HG03060 (cell line): ENCODE measurements at regions not wholly inside any gene's neighbourhood (a gene's known extent, or its start where the extent isn't known, plus 50 kb on each side); places are given as distances from the start of the nearest gene placed in this dataset.

Source experiments
- ATAC-seq: cut with Tn5 transposase; IDR thresholded peaks from one replicate; pipeline ENCODE4 v1.9.1; 2021; ENCODE audit warnings: low read depth, moderate number of reproducible peaks; ENCODE audit not compliant: unreplicated experiment

DNA sequence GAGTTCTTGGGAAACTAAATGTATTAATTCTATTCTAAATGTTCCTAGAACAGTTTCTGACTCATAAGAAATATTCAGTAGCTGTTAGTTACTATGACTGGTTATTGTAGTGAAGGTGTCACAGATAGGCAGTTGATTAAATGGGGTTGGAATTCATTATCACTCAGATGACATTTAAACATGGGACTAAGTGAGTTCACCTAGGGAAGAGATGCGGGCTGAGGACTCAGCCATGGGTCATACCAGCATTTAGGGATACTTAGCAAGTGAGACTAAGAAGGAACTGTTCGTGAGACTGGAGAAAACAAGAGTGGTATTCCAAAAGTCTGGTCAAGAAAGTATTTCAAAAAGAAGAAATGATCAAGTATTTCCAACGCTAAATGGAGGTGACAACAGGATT, 125.1 kb upstream of the ADGRL4 start:
- ATAC-seq = no peak

DNA sequence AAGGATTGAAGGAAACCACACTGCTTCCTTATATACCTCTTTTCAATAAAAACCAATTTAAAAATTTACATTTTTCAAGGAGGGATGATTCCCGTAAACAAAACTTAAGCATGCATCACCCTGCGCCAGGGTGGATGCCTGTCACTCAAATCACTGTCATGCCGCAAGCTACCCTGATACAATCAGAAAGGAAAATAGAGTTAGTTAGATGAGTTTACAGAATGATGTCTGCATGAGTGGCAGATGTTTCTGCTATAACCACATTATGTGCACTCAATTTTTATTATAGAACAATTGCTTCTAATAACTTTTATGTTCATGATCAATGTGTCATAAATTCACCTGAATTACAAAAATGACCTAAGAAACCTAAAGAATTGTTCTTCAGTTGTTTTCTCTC, 123.4 kb upstream of the ADGRL4 start:
- no peak for ATAC-seq

DNA sequence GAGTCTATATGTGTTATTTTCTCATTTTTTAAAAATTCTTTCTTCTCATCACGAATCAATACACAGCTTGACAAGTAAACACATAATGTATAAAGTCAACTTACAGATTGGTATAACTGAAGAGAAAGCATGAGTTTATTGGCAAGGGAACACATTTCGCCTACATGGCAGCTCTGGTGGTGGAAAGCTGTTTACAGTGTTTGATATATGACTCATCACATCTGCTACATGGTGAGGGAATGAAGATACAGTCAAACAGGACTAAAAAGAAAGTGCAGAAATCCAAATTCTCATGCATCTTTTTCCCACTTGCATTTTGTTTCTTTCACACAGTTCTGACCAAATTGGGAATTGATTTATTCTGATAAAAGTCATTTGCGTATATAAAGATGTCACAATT, 122.2 kb upstream of the ADGRL4 start:
- ATAC-seq = no peak

- ATAC-seq = no peak
These were observed 118.2 kb upstream of the ADGRL4 start for GRCh38 chr1:79124756-79125155.

GRCh38 chr1:79122521-79122920, 116.0 kb upstream of the ADGRL4 start:
- ATAC-seq = no peak

DNA sequence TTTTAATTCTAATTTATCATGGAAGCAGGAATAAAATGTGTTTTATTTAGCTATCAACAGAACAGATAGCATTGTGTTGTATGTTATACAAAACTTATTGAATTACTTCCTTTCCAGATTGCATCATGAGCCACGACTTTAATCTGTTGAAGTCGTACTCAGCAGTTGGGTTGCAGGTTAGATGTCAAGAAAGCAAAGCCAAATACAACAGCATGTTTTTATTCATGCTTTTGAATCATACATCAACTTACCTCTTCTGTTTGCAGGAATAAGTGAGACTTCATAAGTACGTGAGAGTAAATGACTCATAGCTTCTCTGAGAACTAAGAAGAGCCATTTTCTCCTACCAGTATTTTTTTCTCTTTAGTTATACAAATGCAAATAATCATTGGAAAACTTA, 110.8 kb upstream of the ADGRL4 start:
- no peak for ATAC-seq

GRCh38 chr1:79113836-79114235, 107.3 kb upstream of the ADGRL4 start:
- no peak for ATAC-seq

DNA sequence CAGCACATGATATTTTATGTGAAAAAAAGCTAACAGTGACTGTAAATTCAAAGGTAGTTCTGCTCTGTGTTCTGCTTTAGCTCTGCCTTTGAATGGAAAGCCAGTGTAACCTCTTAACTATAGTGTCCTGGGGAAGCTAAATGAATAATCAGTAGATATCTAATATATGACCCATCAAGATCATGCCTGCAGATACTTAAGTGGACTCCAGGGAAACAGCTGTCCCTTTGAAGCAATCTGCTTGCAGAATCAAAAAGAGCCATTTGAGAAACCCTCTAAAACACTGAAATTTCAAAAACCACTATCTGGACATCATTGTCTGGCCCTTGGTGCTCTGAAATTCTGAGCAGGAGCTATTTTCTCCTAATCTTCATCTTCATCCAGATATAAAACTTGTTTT, 104.2 kb upstream of the ADGRL4 start:
- no peak for ATAC-seq

DNA sequence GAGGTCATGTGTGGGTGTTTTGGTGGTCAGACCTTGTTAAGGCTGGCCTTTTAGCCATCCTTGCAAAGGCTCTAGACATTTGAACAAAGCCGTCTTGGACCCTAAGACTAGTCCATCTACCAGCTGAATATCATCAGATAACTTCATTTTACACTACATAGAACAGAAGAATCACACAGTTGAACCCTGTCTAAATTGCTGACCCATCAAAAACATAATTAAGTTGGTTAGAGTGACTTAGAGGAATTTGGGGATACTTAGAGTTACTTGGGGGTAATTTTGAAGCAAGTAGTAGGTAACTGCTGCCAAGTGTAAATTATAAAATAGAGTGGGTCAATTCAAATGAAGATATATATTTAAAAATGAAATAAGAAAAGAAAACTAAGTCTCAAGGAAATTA, 102.9 kb upstream of the ADGRL4 start:
- ATAC-seq = no peak

- no peak for ATAC-seq
These were observed 99.0 kb upstream of the ADGRL4 start for GRCh38 chr1:79105500-79105899.

- no peak for ATAC-seq
These were observed 98.1 kb upstream of the ADGRL4 start for GRCh38 chr1:79104617-79105016.

DNA sequence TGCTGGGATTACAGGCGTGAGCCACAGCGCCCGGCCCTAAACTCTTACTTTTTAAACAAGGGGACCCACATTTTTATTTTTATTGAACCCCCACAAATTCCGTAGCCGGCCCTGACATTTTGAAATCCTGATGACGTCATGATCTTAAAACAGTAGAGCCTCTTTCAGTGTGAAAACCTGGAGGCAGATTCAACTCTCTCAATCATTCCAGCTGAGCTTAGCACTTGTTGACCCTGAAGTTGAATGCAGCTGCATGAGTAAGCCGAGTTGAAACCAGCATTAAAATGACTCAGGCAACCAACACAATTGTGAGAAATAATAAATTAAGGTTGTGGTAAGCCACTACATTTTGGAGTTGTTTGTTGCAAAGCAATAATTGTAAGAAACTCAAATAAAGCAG, 93.9 kb upstream of the ADGRL4 start:
- no peak for ATAC-seq

GRCh38 chr1:79090985-79091384, 84.5 kb upstream of the ADGRL4 start:
- ATAC-seq = no peak

DNA sequence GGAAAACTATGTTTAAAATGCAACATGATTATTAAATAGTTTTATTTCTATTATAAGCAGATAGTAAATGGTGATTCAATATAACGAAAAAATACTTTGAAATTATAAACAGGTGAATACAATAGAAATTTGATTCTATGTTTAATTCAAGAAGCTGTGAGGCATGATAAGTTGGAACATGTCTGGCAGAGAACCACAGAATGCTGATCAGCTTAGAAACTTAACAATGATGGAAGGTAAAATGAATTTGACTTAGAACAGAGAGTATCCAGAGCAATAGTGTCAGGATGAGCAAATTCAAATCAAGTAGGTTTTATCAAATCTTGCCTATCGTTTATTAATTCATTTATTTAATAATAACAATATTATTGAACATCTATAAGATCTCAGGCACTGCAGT, 83.4 kb upstream of the ADGRL4 start:
- no peak for ATAC-seq

DNA sequence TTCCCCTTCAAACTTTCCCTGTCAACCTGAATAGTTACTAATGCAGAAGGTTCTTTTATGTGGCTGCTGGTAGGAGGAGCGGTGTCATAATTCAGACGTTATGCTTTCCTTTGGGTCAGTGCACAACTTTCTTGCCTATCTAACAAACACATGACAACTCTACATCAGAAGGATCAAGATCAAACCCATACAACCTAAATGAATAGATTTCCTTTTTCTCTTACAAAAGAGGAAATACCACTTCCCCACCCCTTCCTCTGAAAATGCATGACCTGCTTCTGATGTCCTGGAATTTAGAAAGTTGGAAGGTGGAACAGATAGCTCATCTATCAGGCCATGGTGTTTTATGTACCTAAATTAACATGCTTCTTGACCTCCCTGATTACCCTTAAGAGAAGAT, 75.7 kb upstream of the ADGRL4 start:
- no peak for ATAC-seq

GRCh38 chr1:79079770-79080169, 73.2 kb upstream of the ADGRL4 start:
- no peak for ATAC-seq

GRCh38 chr1:79074975-79075374, 68.4 kb upstream of the ADGRL4 start:
- no peak for ATAC-seq

DNA sequence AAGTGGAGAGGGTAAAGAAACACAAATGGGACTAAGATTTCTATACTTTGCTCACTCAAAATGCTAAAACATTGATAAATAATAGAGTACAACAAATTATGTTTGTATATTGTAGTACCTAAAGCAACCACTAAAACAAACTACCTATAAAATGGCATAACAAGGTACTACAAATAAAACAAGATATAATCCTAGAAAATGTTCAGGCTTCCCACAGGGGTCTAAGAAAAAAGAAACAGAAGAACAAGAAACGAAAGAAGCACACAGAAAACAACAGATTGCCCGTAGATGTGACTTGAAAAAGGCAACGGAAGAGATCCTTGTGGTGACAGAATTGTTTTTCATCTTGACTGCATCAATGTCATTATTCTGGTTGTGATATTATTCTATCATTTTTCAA, 63.3 kb upstream of the ADGRL4 start:
- ATAC-seq = no peak

GRCh38 chr1:79059341-79059740, 52.8 kb upstream of the ADGRL4 start:
- ATAC-seq = no peak
